Adrenal gland (tissue), 9 donors: ENCODE measurements at regions not wholly inside any gene's neighbourhood (a gene's known extent, or its start where the extent isn't known, plus 50 kb on each side); places are given as distances from the start of the nearest gene placed in this dataset.

Experiments used
- DNase-seq, 7 donors: peaks; one replicate each; pipeline ENCODE4 v3.0.0-alpha.2; 2019 to 2020
- H3K27ac ChIP-seq, 5 donors: fragments of 200-600 bp; sonication (generic) in 4 of 5; 1 replicate in 3 of 5; 2 replicates in 2 of 5; pipeline versions ENCODE4 v1.5.1 to v1.8.0; 2016 to 2020; ENCODE audit warnings: mild to moderate bottlenecking in 1 of 5
- H3K27me3 ChIP-seq: fragments of 200-600 bp; 2 replicates; pipeline ENCODE4 v1.8.0; 2021
- H3K36me3 ChIP-seq, 2 donors: fragments of 200-600 bp; replicated peaks in 1 of 2; 1 replicate in 1 of 2; 2 replicates in 1 of 2; pipeline versions ENCODE4 v1.5.1 to v1.8.0; 2018 to 2022
- H3K4me1 ChIP-seq, 2 donors: fragments of 200-600 bp; replicated peaks in 1 of 2; 1 replicate in 1 of 2; 2 replicates in 1 of 2; pipeline versions ENCODE4 v1.5.1 to v1.8.0; 2018 to 2021
- H3K4me3 ChIP-seq, 4 donors: fragments of 200-600 bp; sonication (generic) in 3 of 4; one replicate each; pipeline ENCODE4 v1.5.1; 2016 to 2018
- H3K9me3 ChIP-seq, 3 donors: fragments of 200-600 bp; sonication (generic) in 1 of 3; replicated peaks in 1 of 3; 1 replicate in 2 of 3; 2 replicates in 1 of 3; pipeline versions ENCODE4 v1.5.1 to v1.8.0; 2016 to 2021
- POLR2A ChIP-seq, 2 donors: fragments of 450-650 bp; IDR thresholded peaks; one replicate each; pipeline ENCODE4 v1.6.1; 2017; ENCODE audit warnings: antibody characterized with exemption in 2 of 2, mild to moderate bottlenecking in 2 of 2, moderate library complexity in 1 of 2
- WGBS, 4 donors: extraction: QIAGEN DNeasy Blood & Tissue Kit in 2 of 4; methylation state at CpG; one replicate each; pipeline versions ENCODE4 v1.1.5 to v1.1.7; 2013 to 2017; 5-methylcytosine and 5-hydroxymethylcytosine counted together
- intact Hi-C, 2 donors: fragments of 100-400 bp; cut with DNase I; formaldehyde crosslinking; loops; one replicate each; pipeline versions ENCODE4 v1.14.1 to v1.15.0; 2022 to 2023
- TF ChIP-seq, protein P1 (sequence below), 6 experiments: fragments of 450-650 bp in 4 of 6; fragments of 200-600 bp in 2 of 6; sonication (generic) in 1 of 6; IDR thresholded peaks; 1 replicate in 5 of 6; 2 replicates in 1 of 6; pipeline versions ENCODE4 v1.5.1 to v1.8.0; 2016 to 2021; ENCODE audit warnings: antibody characterized with exemption in 6 of 6, mild to moderate bottlenecking in 2 of 6, moderate library complexity in 1 of 6
- donor health status: healthy with polysubstance abuse.
- donor health status: Bipolar disorder and iron deficiency.
- donor health status: DM: yes; HTN: yes; CAD: no.
- donor health status: DM: no; HTN: no; CAD: no.
- donor health status: DM: no; HTN: no; CAD: no.

- H3K27me3 ChIP-seq: no peaks in the 10 kb centered on the region
- no peaks in the 10 kb centered on the region for H3K36me3 ChIP-seq
- intact Hi-C loops: no loop called here
- H3K4me1 ChIP-seq: no peaks in the 10 kb centered on the region
- no peaks in the 10 kb centered on the region for H3K9me3 ChIP-seq
- 68 to 86% (median 73%) methylated on average over 5 of the region's 5 CpGs for whole genome bisulfite sequencing, 4 donors
- H3K27ac ChIP-seq: no peak overlapping the region
- TF ChIP-seq POLR2A (IDR thresholded peaks at IDR 0.05): no peak
- TF ChIP-seq, protein P1, sequence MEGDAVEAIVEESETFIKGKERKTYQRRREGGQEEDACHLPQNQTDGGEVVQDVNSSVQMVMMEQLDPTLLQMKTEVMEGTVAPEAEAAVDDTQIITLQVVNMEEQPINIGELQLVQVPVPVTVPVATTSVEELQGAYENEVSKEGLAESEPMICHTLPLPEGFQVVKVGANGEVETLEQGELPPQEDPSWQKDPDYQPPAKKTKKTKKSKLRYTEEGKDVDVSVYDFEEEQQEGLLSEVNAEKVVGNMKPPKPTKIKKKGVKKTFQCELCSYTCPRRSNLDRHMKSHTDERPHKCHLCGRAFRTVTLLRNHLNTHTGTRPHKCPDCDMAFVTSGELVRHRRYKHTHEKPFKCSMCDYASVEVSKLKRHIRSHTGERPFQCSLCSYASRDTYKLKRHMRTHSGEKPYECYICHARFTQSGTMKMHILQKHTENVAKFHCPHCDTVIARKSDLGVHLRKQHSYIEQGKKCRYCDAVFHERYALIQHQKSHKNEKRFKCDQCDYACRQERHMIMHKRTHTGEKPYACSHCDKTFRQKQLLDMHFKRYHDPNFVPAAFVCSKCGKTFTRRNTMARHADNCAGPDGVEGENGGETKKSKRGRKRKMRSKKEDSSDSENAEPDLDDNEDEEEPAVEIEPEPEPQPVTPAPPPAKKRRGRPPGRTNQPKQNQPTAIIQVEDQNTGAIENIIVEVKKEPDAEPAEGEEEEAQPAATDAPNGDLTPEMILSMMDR (IDR thresholded peaks at IDR 0.05): no peak
- no peak overlapping the region for H3K4me3 ChIP-seq
- no peak for DNase-seq
These were observed 137.9 kb upstream of the ARID2 start for GRCh38 chr12:45591635-45592034.

GRCh38 chr12:45596366-45596765 lies 133.1 kb upstream of the ARID2 start:
- DNase-seq: no peak
- no peaks in the 10 kb centered on the region for H3K9me3 ChIP-seq
- intact Hi-C loops: no loop called here
- no peak overlapping the region for H3K4me3 ChIP-seq
- no peaks in the 10 kb centered on the region for H3K27me3 ChIP-seq
- no peak overlapping the region for H3K27ac ChIP-seq
- no peaks in the 10 kb centered on the region for H3K4me1 ChIP-seq
- no peak for TF ChIP-seq POLR2A (IDR thresholded peaks at IDR 0.05)
- no peaks in the 10 kb centered on the region for H3K36me3 ChIP-seq
- 69 to 86% (median 81%) methylated on average over 1 of the region's 1 CpG for WGBS, 4 donors

GRCh38 chr12:45598336-45598735 lies 131.2 kb upstream of the ARID2 start:
- TF ChIP-seq, protein P1 (IDR thresholded peaks at IDR 0.05): no peak
- no peak for TF ChIP-seq POLR2A (IDR thresholded peaks at IDR 0.05)
- Histone ChIP-seq H3K4me1 (no peaks in the 10 kb centered on the region), H3K4me3 (no peak overlapping the region), H3K27ac (no peak overlapping the region), H3K36me3 (no peaks in the 10 kb centered on the region), H3K9me3 (no peaks in the 10 kb centered on the region), H3K27me3 (no peaks in the 10 kb centered on the region)
- no peak for DNase-seq
- 44 to 95% (median 63%) methylated on average over 2 of the region's 2 CpGs for WGBS, 4 donors
- intact Hi-C loops: no loop called here

GRCh38 chr12:45598761-45599160 lies 130.7 kb upstream of the ARID2 start:
- 85 to 94% (median 90%) methylated on average over 1 of the region's 1 CpG for WGBS, 4 donors
- TF ChIP-seq, protein P1 (IDR thresholded peaks at IDR 0.05): no peak
- TF ChIP-seq POLR2A (IDR thresholded peaks at IDR 0.05): no peak
- Histone ChIP-seq H3K9me3 (no peaks in the 10 kb centered on the region), H3K4me3 (no peak overlapping the region), H3K27me3 (no peaks in the 10 kb centered on the region), H3K36me3 (no peaks in the 10 kb centered on the region), H3K27ac (no peak overlapping the region), H3K4me1 (no peaks in the 10 kb centered on the region)
- intact Hi-C loops: no loop called here
- no peak for DNase-seq

DNA sequence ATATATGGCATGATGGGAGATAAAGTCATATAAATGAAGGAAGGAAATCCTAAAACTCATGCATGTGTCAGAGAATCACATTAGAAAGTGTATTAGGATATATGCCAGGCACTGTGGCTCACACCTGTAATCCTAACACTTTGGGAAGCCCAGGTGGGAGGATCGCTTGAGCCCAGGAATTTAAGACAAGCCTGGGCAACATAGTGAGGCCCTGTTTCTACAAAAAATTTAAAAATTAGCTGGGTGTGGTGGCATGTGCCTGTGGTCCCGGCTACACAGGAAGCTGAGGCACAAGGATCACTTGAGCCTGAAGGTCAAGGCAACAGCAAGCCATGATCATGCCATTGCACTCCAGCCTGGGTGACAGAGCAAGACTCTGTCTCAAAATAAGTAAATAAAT lies 130.3 kb upstream of the ARID2 start:
- TF ChIP-seq, protein P1 (IDR thresholded peaks at IDR 0.05): no peak
- no peak for TF ChIP-seq POLR2A (IDR thresholded peaks at IDR 0.05)

More for the DNA sequence above, 130.3 kb upstream of the ARID2 start:
- Histone ChIP-seq H3K27ac (no peak overlapping the region), H3K4me3 (no peak overlapping the region), H3K36me3 (no peaks in the 10 kb centered on the region), H3K9me3 (no peaks in the 10 kb centered on the region), H3K4me1 (no peaks in the 10 kb centered on the region), H3K27me3 (no peaks in the 10 kb centered on the region)
- intact Hi-C loops: no loop called here
- DNase-seq: no peak
- 62 to 73% (median 71%) methylated on average over 2 of the region's 2 CpGs for WGBS, 4 donors
